COLO668 (cell line): ENCODE measurements at regions not wholly inside any gene's neighbourhood (a gene's known extent, or its start where the extent isn't known, plus 50 kb on each side); places are given as distances from the start of the nearest gene placed in this dataset.

Source experiments
- DNase-seq: peaks from one replicate; lab custom pipeline; 2025; ENCODE audit not compliant: unreplicated experiment; lab: John Stamatoyannopoulos, UW

- DNase-seq: no peak
Measured at GRCh38 chr3:135310317-135310716, 515.3 kb downstream of the EPHB1 start.

DNA sequence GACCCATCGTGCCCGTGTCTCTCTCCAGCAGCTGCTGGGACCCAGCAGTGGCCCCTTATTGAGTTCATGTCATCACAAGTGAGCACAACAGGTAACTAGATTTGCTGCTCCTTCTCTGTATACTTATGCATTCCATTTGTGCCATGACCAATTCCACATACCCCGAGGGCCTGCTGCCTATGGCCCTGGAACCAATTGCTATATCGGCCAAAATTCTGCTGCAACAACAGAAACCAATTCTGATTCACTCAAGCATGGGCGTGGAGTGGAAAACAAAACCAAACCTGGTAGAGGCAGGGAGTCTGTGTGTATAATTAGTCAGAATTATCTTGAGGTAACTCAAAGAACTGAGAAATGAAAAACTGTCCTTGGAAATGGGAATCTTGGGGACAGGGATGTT, 516.6 kb downstream of the EPHB1 start:
- no peak for DNase-seq

DNA sequence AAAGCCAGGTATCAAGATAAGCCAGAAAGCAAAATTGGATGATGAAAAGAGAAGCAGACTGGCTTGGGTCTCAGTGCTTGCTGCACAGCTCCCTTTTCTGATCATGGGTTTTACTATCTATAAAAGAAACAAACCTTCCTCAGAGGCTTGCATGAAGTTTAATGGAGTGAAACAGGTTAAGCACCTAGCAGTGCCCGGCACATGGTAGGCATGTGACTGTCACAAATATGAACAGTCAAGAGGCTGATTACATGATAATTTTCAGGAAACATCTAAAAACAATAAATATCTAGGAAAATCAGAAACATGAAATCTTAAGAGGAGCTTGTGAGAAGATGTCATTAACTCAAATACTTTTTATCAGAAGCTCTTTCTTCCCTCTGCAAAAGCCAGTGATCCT, 519.2 kb downstream of the EPHB1 start:
- DNase-seq: no peak

DNA sequence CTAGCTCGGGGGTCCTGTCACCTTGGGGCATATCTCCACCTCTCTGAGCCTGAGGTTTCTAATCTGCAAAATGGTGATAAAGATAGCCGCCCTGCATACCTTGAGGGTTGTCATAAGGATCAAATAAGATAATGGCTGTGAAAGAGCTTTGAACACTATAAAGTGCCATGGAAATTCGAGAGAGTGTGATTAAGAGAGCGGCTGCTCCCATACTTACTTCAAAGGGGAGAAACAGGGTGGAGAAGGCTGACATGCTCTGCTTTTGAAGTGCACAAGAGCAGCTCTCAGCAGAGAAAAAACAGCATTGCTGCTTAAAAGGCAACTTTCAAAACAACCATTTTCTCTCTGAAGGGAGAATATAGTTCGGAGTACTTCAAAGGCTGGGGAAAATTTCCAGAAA, 529.2 kb downstream of the EPHB1 start:
- no peak for DNase-seq

DNA sequence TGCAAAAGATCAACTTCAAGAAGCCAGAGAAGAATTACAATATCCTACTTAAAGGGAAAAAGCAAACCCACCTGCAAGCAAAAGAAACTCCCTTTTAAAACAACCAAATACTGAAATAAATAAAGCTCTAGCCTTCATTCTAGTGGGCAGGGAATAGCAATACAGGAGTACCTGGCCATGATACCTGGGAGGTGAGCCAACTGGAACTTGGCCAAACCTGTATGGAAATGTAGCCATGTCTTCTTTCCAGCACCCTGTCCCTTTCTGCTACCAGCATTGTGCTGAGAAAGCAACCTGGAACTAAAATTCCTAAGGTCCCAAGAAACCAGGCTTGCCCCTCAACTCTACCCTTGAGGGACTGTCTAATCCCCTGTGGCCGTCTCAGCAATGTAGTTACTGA, 530.0 kb downstream of the EPHB1 start:
- peak; percentile 38 for DNase-seq

- DNase-seq: peak; percentile 25
Measured at GRCh38 chr3:135325726-135326235, 530.7 kb downstream of the EPHB1 start.

DNA sequence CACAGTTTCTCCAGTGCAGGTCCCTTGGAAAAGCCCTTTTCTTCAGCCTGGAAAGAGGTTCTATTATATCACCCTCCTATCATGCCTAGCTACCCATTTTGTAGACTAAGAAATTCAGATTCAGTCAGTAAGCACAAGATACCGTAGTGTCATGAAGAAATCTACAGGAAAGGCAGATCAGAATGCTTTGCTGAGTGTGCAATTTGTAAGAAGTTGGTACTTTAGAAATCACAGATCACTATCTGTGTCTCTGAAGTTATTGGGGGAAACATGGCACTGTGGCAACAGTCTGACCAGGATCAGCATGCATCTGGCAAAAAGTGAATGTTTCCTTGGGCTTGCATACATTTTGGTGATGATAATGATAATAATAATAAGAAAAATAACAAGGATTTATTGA, 531.8 kb downstream of the EPHB1 start:
- no peak for DNase-seq

GRCh38 chr3:135328036-135328435, 533.0 kb downstream of the EPHB1 start:
- no peak for DNase-seq

DNA sequence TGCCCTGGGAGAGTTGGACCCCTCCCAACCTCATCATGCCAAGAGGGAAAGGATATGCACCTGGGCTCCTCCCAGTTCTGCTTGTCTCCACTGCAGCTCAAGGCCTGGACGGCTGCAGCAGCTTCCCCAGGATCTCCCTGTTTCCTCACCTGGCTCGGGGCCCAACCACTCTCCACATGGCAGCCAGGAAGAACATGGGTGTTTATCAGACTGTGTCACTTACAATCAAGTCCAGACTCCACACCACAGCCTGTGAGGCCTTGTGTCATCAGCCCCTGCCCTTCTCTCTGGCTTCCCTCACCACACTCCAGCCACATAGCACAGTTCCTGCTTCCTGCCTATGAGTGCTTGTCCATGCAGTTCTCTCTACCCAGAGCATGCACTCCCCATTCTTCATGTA, 534.4 kb downstream of the EPHB1 start:
- DNase-seq: peak; percentile 7

DNA sequence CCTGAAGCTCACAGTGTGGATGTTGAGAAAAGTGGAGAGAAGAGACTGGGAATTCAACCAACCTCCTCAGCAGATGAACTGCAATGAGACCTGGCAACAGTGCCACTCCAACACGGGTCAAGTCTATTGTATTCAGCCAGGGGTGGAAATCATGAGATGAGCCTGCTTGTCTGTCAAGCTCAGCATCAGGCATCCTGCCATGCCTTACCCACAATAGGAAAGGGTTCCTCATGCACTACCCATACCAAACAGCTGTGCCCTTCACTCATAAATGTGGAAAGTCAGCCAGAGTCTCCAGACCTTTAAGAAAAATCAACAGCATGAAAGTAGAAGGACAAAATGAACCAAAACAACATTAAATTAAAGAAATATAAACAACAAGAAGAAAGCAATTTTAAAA, 542.1 kb downstream of the EPHB1 start:
- no peak for DNase-seq

GRCh38 chr3:135348690-135349089, 553.6 kb downstream of the EPHB1 start:
- DNase-seq: no peak

DNA sequence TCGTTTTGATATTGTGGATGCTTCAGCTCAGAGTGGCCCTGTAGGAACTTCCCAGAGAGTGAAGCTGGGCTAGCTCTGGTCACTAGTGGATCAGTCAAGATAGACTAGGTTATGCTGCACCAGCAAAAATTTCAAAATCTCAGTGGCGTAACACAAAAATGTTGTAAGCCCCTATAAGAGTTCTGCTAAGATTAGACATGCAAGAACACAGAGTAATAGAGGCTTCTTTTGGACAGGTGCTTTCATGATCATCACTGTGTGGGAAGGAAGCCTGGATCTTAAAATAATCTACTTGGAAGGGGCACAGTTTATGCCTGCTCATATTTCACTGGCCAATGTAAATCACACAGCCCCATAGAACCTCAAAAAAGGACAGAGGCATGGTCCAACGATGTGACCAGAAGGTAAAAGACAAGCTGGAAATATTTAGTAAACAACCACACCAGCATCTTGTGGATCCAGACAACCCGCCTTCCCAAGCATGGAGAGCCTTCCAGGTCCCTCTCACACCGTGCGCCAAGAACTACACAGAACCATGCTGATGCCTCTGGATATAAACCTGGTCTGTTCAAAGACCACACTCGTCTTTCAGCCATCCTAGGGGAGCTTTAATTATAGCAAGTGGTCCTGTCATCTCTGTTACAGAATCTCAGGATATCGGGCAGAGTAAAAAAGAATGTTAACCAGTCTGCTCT, 554.3 kb downstream of the EPHB1 start:
- no peak for DNase-seq

GRCh38 chr3:135352213-135352612, 557.2 kb downstream of the EPHB1 start:
- DNase-seq: no peak

DNA sequence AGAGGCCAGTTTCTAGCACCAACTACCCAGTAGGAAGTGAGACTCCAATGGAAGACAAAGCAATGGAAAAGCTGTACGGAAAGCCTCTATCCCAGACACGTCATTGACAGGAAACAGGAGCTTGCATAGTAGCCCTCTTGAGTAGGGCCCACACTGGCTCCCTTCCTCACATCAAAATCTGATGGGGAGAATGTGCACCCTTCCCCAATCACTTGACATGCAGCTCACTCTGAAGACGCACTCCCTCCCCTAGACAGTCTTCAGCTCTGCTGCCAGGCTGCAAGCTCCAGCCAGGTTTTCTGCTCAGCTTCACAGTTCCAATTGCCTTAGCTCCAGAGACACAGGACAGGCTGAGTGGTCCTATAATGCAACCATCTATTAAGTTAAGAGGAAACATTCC, 567.8 kb downstream of the EPHB1 start:
- no peak for DNase-seq

GRCh38 chr3:135364676-135365075, 569.6 kb downstream of the EPHB1 start:
- no peak for DNase-seq

- DNase-seq: no peak
Measured at GRCh38 chr3:135366816-135367215, 571.8 kb downstream of the EPHB1 start.

DNA sequence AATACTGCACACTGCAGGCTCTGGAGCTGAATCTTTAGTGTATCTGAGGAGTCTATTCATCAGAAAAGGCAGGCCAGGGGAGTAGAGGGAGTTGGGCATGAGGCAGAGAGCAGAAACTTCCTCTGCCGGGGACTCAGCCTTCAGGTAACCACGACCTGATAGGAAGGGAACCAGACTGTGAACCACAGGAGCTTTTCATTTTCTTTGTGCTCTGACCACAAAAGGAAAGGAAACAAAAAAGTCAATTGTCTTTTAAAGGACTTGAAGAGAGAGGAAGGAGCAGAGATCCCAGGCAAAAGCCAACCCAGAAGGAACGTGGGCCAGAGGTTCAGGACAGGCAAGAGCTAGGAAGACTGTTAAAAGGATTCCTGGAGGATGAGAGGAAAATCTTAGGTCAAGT, 573.3 kb downstream of the EPHB1 start:
- no peak for DNase-seq

DNA sequence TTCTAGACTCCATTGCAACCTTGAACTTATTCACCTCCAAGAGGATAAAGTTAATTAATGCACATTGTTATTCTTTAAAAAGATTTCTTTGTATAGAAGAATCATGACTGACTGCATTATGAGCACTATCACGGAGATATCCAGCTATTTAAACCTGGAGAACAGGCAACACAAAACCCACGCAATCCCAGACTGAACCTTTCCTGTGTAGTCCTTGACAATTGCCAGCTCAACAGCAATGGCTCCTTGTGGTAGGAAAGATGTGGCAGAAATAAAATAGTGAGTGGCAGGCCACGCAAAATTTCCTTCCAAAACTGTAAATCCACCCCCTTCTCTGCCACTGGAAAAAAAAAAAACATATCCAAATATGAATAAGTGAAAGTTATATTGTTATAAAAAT, 573.7 kb downstream of the EPHB1 start:
- no peak for DNase-seq

DNA sequence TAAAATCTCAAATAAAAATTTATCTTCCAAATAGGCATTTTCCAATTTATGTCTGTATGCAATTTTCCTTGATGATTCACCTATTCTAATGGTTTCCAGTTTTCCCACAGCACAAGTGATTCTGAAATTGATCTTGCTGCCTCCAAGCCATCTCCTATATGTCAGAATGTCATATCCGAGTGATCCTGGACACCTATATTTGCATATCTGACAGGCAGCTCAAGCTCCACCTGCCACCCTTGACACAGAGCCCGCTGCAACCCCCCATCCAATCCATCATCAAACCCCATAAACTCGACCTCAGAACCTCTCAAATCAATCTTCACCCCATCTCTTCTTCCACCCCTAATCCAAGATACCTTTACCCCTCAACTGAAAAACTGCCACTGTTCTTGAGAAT, 579.5 kb downstream of the EPHB1 start:
- no peak for DNase-seq

DNA sequence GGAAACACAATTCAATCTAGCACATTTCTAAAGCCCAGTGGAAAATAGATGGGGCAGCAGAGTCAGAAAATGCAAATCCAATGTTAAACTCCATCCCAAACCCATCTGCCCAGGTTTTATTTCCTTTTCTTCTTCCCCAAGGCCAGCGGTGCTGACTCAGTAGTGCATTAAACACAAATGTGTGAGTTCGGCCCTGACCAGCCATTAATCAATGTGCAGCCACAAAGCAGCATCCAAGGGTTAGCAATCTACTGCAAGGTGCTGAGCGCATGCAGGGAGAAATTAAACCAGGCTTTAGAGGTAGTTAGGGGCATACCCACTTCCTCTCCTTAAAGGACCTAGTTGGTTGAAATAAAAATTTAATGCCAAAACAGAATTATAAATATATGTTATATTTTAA, 583.3 kb upstream of the PPP2R3A start:
- DNase-seq: no peak

GRCh38 chr3:135382621-135383020, 582.9 kb upstream of the PPP2R3A start:
- no peak for DNase-seq

DNA sequence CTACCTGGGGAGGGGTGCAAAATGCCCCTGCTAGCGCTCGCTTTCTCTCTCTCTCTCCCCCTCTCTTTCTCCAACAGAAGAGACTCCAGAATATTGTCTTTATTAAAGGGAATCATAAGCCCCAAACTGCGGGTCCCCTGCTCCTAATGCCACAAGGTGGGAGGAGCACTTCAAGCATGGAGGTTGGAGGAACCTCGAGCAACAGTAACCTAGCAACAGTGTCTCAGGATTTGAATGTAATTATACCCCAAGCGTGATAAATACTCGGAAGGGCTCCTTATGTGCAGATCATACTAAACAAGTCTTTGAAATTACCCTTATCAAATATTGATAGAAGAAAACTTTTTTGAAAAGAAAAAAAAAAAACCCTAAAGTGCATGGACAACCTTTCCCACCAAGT, 582.2 kb upstream of the PPP2R3A start:
- no peak for DNase-seq

DNA sequence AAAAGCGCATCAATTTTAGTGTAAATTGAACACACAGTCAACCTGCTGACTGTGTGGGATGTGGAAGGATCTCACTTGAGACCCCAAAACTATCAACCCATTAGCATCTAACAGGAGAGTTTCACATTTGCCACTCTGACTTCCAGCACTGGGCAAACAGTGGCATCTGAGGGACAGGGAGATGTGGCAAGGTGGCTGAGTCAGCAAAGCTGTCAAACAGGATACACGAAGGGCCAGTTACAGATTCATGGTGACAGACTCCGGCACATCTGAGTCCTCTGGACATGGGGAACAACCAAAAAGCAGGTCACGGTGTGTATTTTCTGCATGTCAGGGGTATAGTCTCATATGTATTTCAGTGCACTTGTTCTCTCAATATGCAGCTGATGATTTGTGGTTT, 573.4 kb upstream of the PPP2R3A start:
- DNase-seq: no peak
